GM23248 (cell line): ENCODE measurements at regions not wholly inside any gene's neighbourhood (a gene's known extent, or its start where the extent isn't known, plus 50 kb on each side); places are given as distances from the start of the nearest gene placed in this dataset.

ENCODE experiments used
- DNase-seq: peaks from one replicate; pipeline ENCODE4 v3.0.0-alpha.2; 2015
- H2AFZ ChIP-seq: fragments of 200-600 bp; sonication (generic); 2 replicates; pipeline ENCODE4 v1.6.1; 2016; ENCODE audit warnings: antibody characterized with exemption
- H3F3A ChIP-seq: fragments of 200-600 bp; sonication (generic); 2 replicates; pipeline ENCODE4 v1.6.1; 2016; ENCODE audit warnings: mild to moderate bottlenecking, antibody characterized with exemption, mixed run types; ENCODE audit not compliant: insufficient read depth
- H3K27ac ChIP-seq: fragments of 200-600 bp; sonication (generic); 2 replicates; pipeline ENCODE4 v1.5.1; 2016; ENCODE audit warnings: mild to moderate bottlenecking
- H3K27me3 ChIP-seq: fragments of 200-600 bp; sonication (generic); replicated peaks from 2 replicates; pipeline ENCODE4 v1.6.1; 2016; ENCODE audit warnings: mild to moderate bottlenecking; ENCODE audit not compliant: insufficient read depth
- H3K36me3 ChIP-seq: fragments of 200-600 bp; sonication (generic); 2 replicates; pipeline ENCODE4 v1.6.1; 2016; ENCODE audit warnings: low read depth, mild to moderate bottlenecking
- H3K4me1 ChIP-seq: fragments of 200-600 bp; sonication (generic); 2 replicates; pipeline ENCODE4 v1.6.1; 2016; ENCODE audit warnings: mild to moderate bottlenecking; ENCODE audit not compliant: insufficient read depth
- H3K4me2 ChIP-seq: fragments of 200-600 bp; sonication (generic); one replicate; pipeline ENCODE4 v1.6.1; 2016; ENCODE audit warnings: mild to moderate bottlenecking; ENCODE audit not compliant: unreplicated experiment
- H3K4me3 ChIP-seq: fragments of 200-600 bp; sonication (generic); 2 replicates; pipeline ENCODE4 v1.5.1; 2016; ENCODE audit warnings: mild to moderate bottlenecking
- H3K79me2 ChIP-seq: fragments of 200-600 bp; sonication (generic); 2 replicates; pipeline ENCODE4 v1.6.1; 2016; ENCODE audit warnings: mild to moderate bottlenecking; ENCODE audit not compliant: insufficient read depth
- H3K9ac ChIP-seq: fragments of 200-600 bp; sonication (generic); 2 replicates; pipeline ENCODE4 v1.6.1; 2016; ENCODE audit warnings: mild to moderate bottlenecking
- H3K9me2 ChIP-seq: fragments of 200-600 bp; sonication (generic); 2 replicates; pipeline ENCODE4 v1.6.1; 2016; ENCODE audit warnings: mixed run types, mild to moderate bottlenecking, moderate library complexity; ENCODE audit not compliant: insufficient read depth
- H3K9me3 ChIP-seq: fragments of 200-600 bp; sonication (generic); one replicate; pipeline ENCODE4 v1.6.1; 2017; ENCODE audit warnings: low read depth
- H4K20me1 ChIP-seq: fragments of 200-600 bp; sonication (generic); 2 replicates; pipeline ENCODE4 v1.6.0; 2016; ENCODE audit not compliant: insufficient read depth
- EZH2 ChIP-seq: fragments of 200-600 bp; sonication (generic); IDR thresholded peaks from 2 replicates; pipeline ENCODE4 v1.6.1; 2018; ENCODE audit warnings: antibody characterized with exemption, mild to moderate bottlenecking; ENCODE audit not compliant: insufficient read depth, poor library complexity, severe bottlenecking
- EZH2phosphoT487 ChIP-seq: fragments of 200-600 bp; sonication (generic); IDR thresholded peaks from 2 replicates; pipeline ENCODE4 v1.6.1; 2018; ENCODE audit warnings: antibody characterized with exemption, moderate library complexity, mild to moderate bottlenecking, low read depth; ENCODE audit not compliant: insufficient read depth
- WGBS, 2 experiments: methylation state at CpG; one replicate each; pipeline ENCODE4 v1.1.6; 2015 to 2017; ENCODE audit warnings: low lambda C conversion rate in 2 of 2, low coverage in 1 of 2; ENCODE audit errors: missing lambda C conversion rate in 2 of 2; 5-methylcytosine and 5-hydroxymethylcytosine counted together
- in situ Hi-C: fragments of 300-500 bp; cut with MboI; formaldehyde crosslinking; loops from 2 replicates; pipeline ENCODE4 v1.15.0; 2020

- no peaks in the 10 kb centered on the region for H3K4me1 ChIP-seq
- no peak for TF ChIP-seq EZH2
- no peak for TF ChIP-seq EZH2phosphoT487
- no peaks in the 10 kb centered on the region for H3K9me3 ChIP-seq
- no peak overlapping the region for H3K4me2 ChIP-seq
- no peak overlapping the region for H2AFZ ChIP-seq
- H3K4me3 ChIP-seq = no peak overlapping the region
- no peaks in the 10 kb centered on the region for H3K36me3 ChIP-seq
- no peak overlapping the region for H3K9ac ChIP-seq
- no peaks in the 10 kb centered on the region for H3K9me2 ChIP-seq
- H3K79me2 ChIP-seq = no peaks in the 10 kb centered on the region
- DNase-seq = no peak
- 14% methylated on average over 2 of the region's 2 CpGs for WGBS, 2 experiments
- H3K27me3 ChIP-seq = no peaks in the 10 kb centered on the region
- in situ Hi-C loops = no loop called here
- H3F3A ChIP-seq = no peaks in the 10 kb centered on the region
- H4K20me1 ChIP-seq = no peaks in the 10 kb centered on the region
- no peak overlapping the region for H3K27ac ChIP-seq
These were observed 633.6 kb upstream of the IMPG1 start for GRCh38 chr6:76706086-76706485.

GRCh38 chr6:76703786-76704185 is 631.3 kb upstream of the IMPG1 start:
- 38% methylated on average over 1 of the region's 1 CpG for WGBS, 2 experiments
- no peaks in the 10 kb centered on the region for H3K4me1 ChIP-seq
- TF ChIP-seq EZH2 (no peak), EZH2phosphoT487 (no peak)
- no peaks in the 10 kb centered on the region for H3K9me2 ChIP-seq
- DNase-seq = peak; percentile 3
- H3K4me2 ChIP-seq = no peak overlapping the region
- H3F3A ChIP-seq = no peaks in the 10 kb centered on the region
- H3K27ac ChIP-seq = no peak overlapping the region
- H3K9ac ChIP-seq = no peak overlapping the region
- H4K20me1 ChIP-seq = no peaks in the 10 kb centered on the region
- no peaks in the 10 kb centered on the region for H3K79me2 ChIP-seq
- no peak overlapping the region for H2AFZ ChIP-seq
- no peak overlapping the region for H3K4me3 ChIP-seq
- no peaks in the 10 kb centered on the region for H3K9me3 ChIP-seq
- no peaks in the 10 kb centered on the region for H3K36me3 ChIP-seq
- in situ Hi-C loops = no loop called here
- no peaks in the 10 kb centered on the region for H3K27me3 ChIP-seq

- H4K20me1 ChIP-seq = no peaks in the 10 kb centered on the region
- no peaks in the 10 kb centered on the region for H3K27me3 ChIP-seq
- H3K9ac ChIP-seq = no peak overlapping the region
- H3K4me2 ChIP-seq = no peak overlapping the region
- H3K27ac ChIP-seq = no peak overlapping the region
- 79 to 81% methylated on average over 2 of the region's 2 CpGs for WGBS, 2 experiments
- in situ Hi-C loops = no loop called here
- no peaks in the 10 kb centered on the region for H3K9me2 ChIP-seq
- no peaks in the 10 kb centered on the region for H3K79me2 ChIP-seq
- H2AFZ ChIP-seq = no peak overlapping the region
- H3K4me1 ChIP-seq = no peaks in the 10 kb centered on the region
- no peaks in the 10 kb centered on the region for H3F3A ChIP-seq
- H3K36me3 ChIP-seq = no peaks in the 10 kb centered on the region
- TF ChIP-seq EZH2phosphoT487 (no peak), EZH2 (no peak)
- H3K4me3 ChIP-seq = no peak overlapping the region
- no peaks in the 10 kb centered on the region for H3K9me3 ChIP-seq
- DNase-seq = peak; percentile 15
These were observed 630.8 kb upstream of the IMPG1 start for GRCh38 chr6:76703285-76703684.

DNA sequence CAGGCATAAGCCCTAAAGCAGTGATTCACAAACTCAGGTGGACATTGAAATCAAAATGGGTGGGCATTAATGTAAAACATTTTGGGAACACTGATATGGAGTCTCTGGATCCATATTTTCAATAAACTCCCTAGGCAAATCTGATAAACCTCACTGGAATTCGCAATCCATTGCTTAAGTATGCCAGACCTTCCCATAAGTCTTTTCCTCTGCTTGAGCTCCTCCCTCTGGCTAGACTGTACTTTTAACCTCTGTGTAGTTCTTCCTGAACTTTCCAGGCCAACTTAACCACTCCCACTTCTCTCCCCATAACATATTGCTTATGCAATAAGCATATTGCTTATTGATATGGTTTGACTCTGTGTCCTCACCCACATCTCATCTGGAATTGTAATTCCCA is 629.7 kb upstream of the IMPG1 start:
- Histone ChIP-seq H2AFZ (0 out of 2 replicates have a peak overlapping the region, but pooled peaks have one; percentile 17), H3F3A (no peaks in the 10 kb centered on the region), H3K9me2 (no peaks in the 10 kb centered on the region), H3K27ac (no peak overlapping the region), H3K36me3 (no peaks in the 10 kb centered on the region), H3K4me1 (no peaks in the 10 kb centered on the region), H3K9me3 (no peaks in the 10 kb centered on the region), H3K4me3 (no peak overlapping the region), H4K20me1 (no peaks in the 10 kb centered on the region), H3K9ac (no peak overlapping the region), H3K4me2 (no peak overlapping the region), H3K79me2 (no peaks in the 10 kb centered on the region), H3K27me3 (no peaks in the 10 kb centered on the region)
- 0 to 18% methylated on average over 1 of the region's 1 CpG for WGBS, 2 experiments
- in situ Hi-C loops = no loop called here
- DNase-seq = peak; percentile 13
- TF ChIP-seq EZH2phosphoT487 (no peak), EZH2 (no peak)

DNA sequence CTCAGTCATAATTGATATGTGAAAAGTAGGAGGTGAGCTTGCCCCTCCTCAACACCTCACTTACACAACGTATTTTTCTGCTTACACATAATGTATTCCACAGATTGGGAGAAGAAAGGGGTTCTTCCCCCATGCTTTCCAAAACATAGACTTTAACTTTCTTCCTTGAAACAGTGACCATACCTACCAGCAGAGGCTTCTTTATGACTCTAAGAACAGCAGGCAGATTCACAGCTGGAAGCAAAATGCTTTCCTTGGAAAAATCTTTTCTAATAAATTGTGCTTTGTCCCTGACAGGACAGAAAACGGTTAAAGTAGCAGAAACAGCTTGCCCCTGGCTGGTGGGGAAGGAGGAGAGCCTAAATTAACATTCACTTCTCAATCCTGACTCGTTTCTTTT is 629.1 kb upstream of the IMPG1 start:
- Histone ChIP-seq H3K79me2 (no peaks in the 10 kb centered on the region), H4K20me1 (no peaks in the 10 kb centered on the region), H3K27ac (no peak overlapping the region), H3F3A (no peaks in the 10 kb centered on the region), H3K9me2 (no peaks in the 10 kb centered on the region), H3K9ac (no peak overlapping the region), H2AFZ (0 out of 2 replicates have a peak overlapping the region, but pooled peaks have one; percentile 17), H3K4me1 (no peaks in the 10 kb centered on the region), H3K27me3 (no peaks in the 10 kb centered on the region), H3K9me3 (no peaks in the 10 kb centered on the region), H3K36me3 (no peaks in the 10 kb centered on the region), H3K4me3 (no peak overlapping the region), H3K4me2 (no peak overlapping the region)
- in situ Hi-C loops = no loop called here
- peak; percentile 7 for DNase-seq
- 13 to 17% methylated on average over 3 of the region's 3 CpGs for WGBS, 2 experiments
- TF ChIP-seq EZH2 (no peak), EZH2phosphoT487 (no peak)
